ENCODE measurements at regions not wholly inside any gene's neighbourhood (a gene's known extent, or its start where the extent isn't known, plus 50 kb on each side); places are given as distances from the start of the nearest gene placed in this dataset.

GRCh38 chr7:42406358-42406757 is 169.3 kb upstream of the GLI3 start:
- H3K9ac ChIP-seq (ENCODE audit: low read length): no peak overlapping the region
- H4K20me1 ChIP-seq (ENCODE audit: insufficient read depth): no peaks in the 10 kb centered on the region
- TF ChIP-seq CTCF (IDR thresholded peaks at IDR 0.05; ENCODE audit: poor library complexity, severe bottlenecking) (no peak), EP300 (conservative IDR thresholded peaks at IDR 0.05; ENCODE audit: poor library complexity, severe bottlenecking) (no peak), SMC3 (conservative IDR thresholded peaks at IDR 0.05; ENCODE audit: poor library complexity) (no peak), RAD21 (conservative IDR thresholded peaks at IDR 0.05) (no peak), REST (IDR thresholded peaks at IDR 0.05; ENCODE audit: borderline replicate concordance) (no peak), EZH2 (IDR thresholded peaks at IDR 0.05; ENCODE audit: borderline replicate concordance, insufficient read depth, low read length, poor library complexity, severe bottlenecking) (no peak), POLR2AphosphoS5 (IDR thresholded peaks at IDR 0.05) (no peak), TAF1 (IDR thresholded peaks at IDR 0.05; ENCODE audit: low read depth) (no peak), MXI1 (conservative IDR thresholded peaks at IDR 0.05; ENCODE audit: poor library complexity, severe bottlenecking) (no peak)
- H3K27me3 ChIP-seq (ENCODE audit: insufficient read depth, low read depth, low read length): no peaks in the 10 kb centered on the region
- no peaks in the 10 kb centered on the region for H3K9me2 ChIP-seq (ENCODE audit: insufficient read depth, low read length)
- no peaks in the 10 kb centered on the region for H3K36me3 ChIP-seq (ENCODE audit: insufficient read depth, low read length)
- no peaks in the 10 kb centered on the region for H3K9me3 ChIP-seq (ENCODE audit: low read length)
- H3K79me2 ChIP-seq (replicated peaks; ENCODE audit: insufficient read depth, low read length): no peaks in the 10 kb centered on the region
- H3K4me3 ChIP-seq (ENCODE audit: low read length): no peak overlapping the region
- H3F3A ChIP-seq (ENCODE audit: insufficient read depth, low read length, poor library complexity, severe bottlenecking): no peaks in the 10 kb centered on the region
- no peak overlapping the region for H3K4me2 ChIP-seq (ENCODE audit: low read length)
- no peak overlapping the region for H2AFZ ChIP-seq (ENCODE audit: low read depth, low read length)
- H3K27ac ChIP-seq (ENCODE audit: low read length): peak overlapping the region; percentile 76

GRCh38 chr7:42405782-42406181 is 168.8 kb upstream of the GLI3 start:
- H3K36me3 ChIP-seq (ENCODE audit: insufficient read depth, low read length): no peaks in the 10 kb centered on the region
- no peaks in the 10 kb centered on the region for H3K9me2 ChIP-seq (ENCODE audit: insufficient read depth, low read length)
- H3K9ac ChIP-seq (ENCODE audit: low read length): peak overlapping the region; percentile 20
- no peak overlapping the region for H3K4me2 ChIP-seq (ENCODE audit: low read length)
- no peaks in the 10 kb centered on the region for H3F3A ChIP-seq (ENCODE audit: insufficient read depth, low read length, poor library complexity, severe bottlenecking)
- H3K27me3 ChIP-seq (ENCODE audit: insufficient read depth, low read depth, low read length): no peaks in the 10 kb centered on the region
- H3K27ac ChIP-seq (ENCODE audit: low read length): peak overlapping the region; percentile 76
- H2AFZ ChIP-seq (ENCODE audit: low read depth, low read length): no peak overlapping the region
- no peaks in the 10 kb centered on the region for H3K79me2 ChIP-seq (replicated peaks; ENCODE audit: insufficient read depth, low read length)
- no peaks in the 10 kb centered on the region for H4K20me1 ChIP-seq (ENCODE audit: insufficient read depth)
- no peak overlapping the region for H3K4me3 ChIP-seq (ENCODE audit: low read length)
- H3K9me3 ChIP-seq (ENCODE audit: low read length): no peaks in the 10 kb centered on the region
- TF ChIP-seq TAF1 (IDR thresholded peaks at IDR 0.05; ENCODE audit: low read depth) (no peak), MXI1 (conservative IDR thresholded peaks at IDR 0.05; ENCODE audit: poor library complexity, severe bottlenecking) (no peak), REST (IDR thresholded peaks at IDR 0.05; ENCODE audit: borderline replicate concordance) (no peak), SMC3 (conservative IDR thresholded peaks at IDR 0.05; ENCODE audit: poor library complexity) (no peak)

Measured in neural cell (in vitro differentiated cells).